Stimulated activated CD4-positive, alpha-beta T cell treated with anti-CD3 and anti-CD28 coated beads, Interleukin-1b, Interleukin-23, amount 100 ng/mL, for 24 hours (primary cell): ENCODE measurements at regions not wholly inside any gene's neighbourhood (a gene's known extent, or its start where the extent isn't known, plus 50 kb on each side); places are given as distances from the start of the nearest gene placed in this dataset.
A peak's percentile ranks its signal among the peaks of the same experiment; 100 is the strongest.

Experiments used
- DNase-seq, 4 experiments: peaks; one replicate each; pipeline ENCODE4 v3.0.0-alpha.2; 2020; ENCODE audit warnings: low read depth in 4 of 4, low spot score in 1 of 4

- no peak for DNase-seq
Measured at GRCh38 chr16:8199390-8199789, 390.9 kb downstream of the TMEM114 start.

GRCh38 chr16:8194794-8195193, 395.5 kb downstream of the TMEM114 start:
- no peak for DNase-seq

- DNase-seq, result no peak
Measured at GRCh38 chr16:8188841-8189240, 401.5 kb downstream of the TMEM114 start.

GRCh38 chr16:8187782-8188372, 402.4 kb downstream of the TMEM114 start:
- no peak for DNase-seq

GRCh38 chr16:8184854-8185253, 405.5 kb downstream of the TMEM114 start:
- no peak for DNase-seq

GRCh38 chr16:8183176-8184099, 406.9 kb downstream of the TMEM114 start:
- no peak for DNase-seq

- DNase-seq, result no peak
Measured at GRCh38 chr16:8182761-8183160, 407.6 kb downstream of the TMEM114 start.

- DNase-seq, result no peak
Measured at GRCh38 chr16:8179615-8180014, 410.7 kb downstream of the TMEM114 start.

GRCh38 chr16:8178271-8178670, 412.0 kb downstream of the TMEM114 start:
- DNase-seq, result no peak

GRCh38 chr16:8175411-8175810, 414.9 kb downstream of the TMEM114 start:
- no peak for DNase-seq

GRCh38 chr16:8173111-8173644, 417.1 kb downstream of the TMEM114 start:
- peak in 2 of 4 experiments; percentile 0 to 5 for DNase-seq

GRCh38 chr16:8172551-8172950, 417.8 kb downstream of the TMEM114 start:
- DNase-seq, result no peak

GRCh38 chr16:8168016-8168415, 422.3 kb downstream of the TMEM114 start:
- no peak for DNase-seq

GRCh38 chr16:8167436-8167835, 422.9 kb downstream of the TMEM114 start:
- DNase-seq, result no peak

GRCh38 chr16:8158051-8158450, 432.3 kb downstream of the TMEM114 start:
- no peak for DNase-seq

GRCh38 chr16:8155275-8155674, 435.0 kb downstream of the TMEM114 start:
- no peak for DNase-seq

- no peak for DNase-seq
Measured at GRCh38 chr16:8146256-8147012, 443.9 kb downstream of the TMEM114 start.

- no peak for DNase-seq
Measured at GRCh38 chr16:8138666-8139065, 451.6 kb downstream of the TMEM114 start.

GRCh38 chr16:8137606-8138005, 452.7 kb downstream of the TMEM114 start:
- DNase-seq, result no peak

- DNase-seq, result no peak
Measured at GRCh38 chr16:8130197-8130596, 460.1 kb downstream of the TMEM114 start.

GRCh38 chr16:8127070-8127469, 463.2 kb downstream of the TMEM114 start:
- no peak for DNase-seq

- no peak for DNase-seq
Measured at GRCh38 chr16:8126313-8126712, 464.0 kb downstream of the TMEM114 start.
